ENCODE measurements at regions not wholly inside any gene's neighbourhood (a gene's known extent, or its start where the extent isn't known, plus 50 kb on each side); places are given as distances from the start of the nearest gene placed in this dataset.

- TF ChIP-seq SPI1 (IDR thresholded peaks at IDR 0.05; ENCODE audit: borderline replicate concordance, low read depth) (no peak), REST (IDR thresholded peaks at IDR 0.05; ENCODE audit: insufficient replicate concordance, low read depth) (no peak), POLR2AphosphoS5 (IDR thresholded peaks at IDR 0.05; ENCODE audit: low read depth) (no peak), GABPA (IDR thresholded peaks at IDR 0.05; ENCODE audit: low read depth) (no peak)
- TF ChIP-seq, protein P1, sequence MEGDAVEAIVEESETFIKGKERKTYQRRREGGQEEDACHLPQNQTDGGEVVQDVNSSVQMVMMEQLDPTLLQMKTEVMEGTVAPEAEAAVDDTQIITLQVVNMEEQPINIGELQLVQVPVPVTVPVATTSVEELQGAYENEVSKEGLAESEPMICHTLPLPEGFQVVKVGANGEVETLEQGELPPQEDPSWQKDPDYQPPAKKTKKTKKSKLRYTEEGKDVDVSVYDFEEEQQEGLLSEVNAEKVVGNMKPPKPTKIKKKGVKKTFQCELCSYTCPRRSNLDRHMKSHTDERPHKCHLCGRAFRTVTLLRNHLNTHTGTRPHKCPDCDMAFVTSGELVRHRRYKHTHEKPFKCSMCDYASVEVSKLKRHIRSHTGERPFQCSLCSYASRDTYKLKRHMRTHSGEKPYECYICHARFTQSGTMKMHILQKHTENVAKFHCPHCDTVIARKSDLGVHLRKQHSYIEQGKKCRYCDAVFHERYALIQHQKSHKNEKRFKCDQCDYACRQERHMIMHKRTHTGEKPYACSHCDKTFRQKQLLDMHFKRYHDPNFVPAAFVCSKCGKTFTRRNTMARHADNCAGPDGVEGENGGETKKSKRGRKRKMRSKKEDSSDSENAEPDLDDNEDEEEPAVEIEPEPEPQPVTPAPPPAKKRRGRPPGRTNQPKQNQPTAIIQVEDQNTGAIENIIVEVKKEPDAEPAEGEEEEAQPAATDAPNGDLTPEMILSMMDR (IDR thresholded peaks at IDR 0.05; ENCODE audit: insufficient read depth, low read length) = no peak
- Histone ChIP-seq H3K27me3 (ENCODE audit: insufficient read depth, poor library complexity, severe bottlenecking) (peaks cover 9% of the 10 kb centered on the region), H3K4me3 (replicated peaks; ENCODE audit: insufficient read depth, low read length) (no peak overlapping the region), H3K27ac (replicated peaks) (no peak overlapping the region)
- DNase-seq (ENCODE audit: low read depth in 1 of 2, low spot score in 1 of 2) = no peak
Measured at GRCh38 chr1:90107990-90108389, 113.1 kb downstream of the ZNF326 start.

DNA sequence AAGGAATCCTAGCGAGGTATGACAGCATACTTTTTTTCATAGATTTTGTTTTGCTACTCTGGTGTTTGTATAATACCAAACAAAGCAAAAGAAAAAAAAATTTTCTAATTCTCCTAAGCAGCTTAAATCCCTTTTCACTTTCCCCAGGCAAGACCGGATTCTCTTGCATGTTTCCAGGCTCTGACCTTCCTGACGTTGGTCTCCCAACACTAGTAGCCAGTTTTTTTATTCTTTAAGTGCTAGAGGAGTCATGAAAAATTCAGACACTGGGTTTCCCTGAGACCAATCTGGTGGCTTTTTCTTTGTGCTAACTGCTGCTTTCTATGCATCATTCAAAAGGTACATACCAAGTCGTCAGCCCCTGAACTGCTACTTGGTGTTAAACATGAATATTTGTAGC is 111.4 kb downstream of the ZNF326 start:
- DNase-seq (ENCODE audit: low read depth in 1 of 2, low spot score in 1 of 2) = no peak
- H3K27me3 ChIP-seq (ENCODE audit: insufficient read depth, poor library complexity, severe bottlenecking) = peaks cover 9% of the 10 kb centered on the region

DNA sequence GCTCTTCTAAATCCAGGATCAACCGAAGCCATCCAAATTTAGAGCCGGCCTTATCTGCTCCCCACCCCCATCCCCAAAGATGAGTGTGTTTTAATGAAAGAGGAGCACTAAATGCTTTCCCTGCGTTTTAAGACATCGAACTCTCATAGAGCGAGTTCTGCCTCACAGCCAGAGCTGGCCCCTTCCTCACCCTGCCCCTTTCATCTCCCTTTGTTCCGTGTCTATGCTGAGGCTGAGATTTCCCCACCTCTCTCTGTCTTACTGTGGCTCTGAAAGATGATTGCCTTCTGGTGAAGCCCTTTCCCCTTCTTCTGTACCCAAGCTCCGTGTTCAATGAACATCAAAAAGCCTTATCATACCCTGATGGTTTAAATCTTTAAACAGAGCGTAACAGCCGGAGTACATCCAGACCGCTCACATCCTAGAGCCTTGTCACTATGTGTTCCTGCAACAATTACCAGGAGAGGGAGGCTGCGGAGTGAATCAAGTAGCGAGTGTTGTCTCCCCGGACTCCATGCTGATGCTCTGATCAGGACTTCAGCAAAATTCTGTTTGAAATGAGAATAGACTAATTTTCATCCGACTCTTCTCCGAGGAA is 110.1 kb downstream of the ZNF326 start:
- no peak for TF ChIP-seq GABPA (IDR thresholded peaks at IDR 0.05; ENCODE audit: low read depth)
- TF ChIP-seq, protein P1 (IDR thresholded peaks at IDR 0.05; ENCODE audit: insufficient read depth, low read length) = no peak
- no peak for TF ChIP-seq SPI1 (IDR thresholded peaks at IDR 0.05; ENCODE audit: borderline replicate concordance, low read depth)
- no peak for TF ChIP-seq POLR2AphosphoS5 (IDR thresholded peaks at IDR 0.05; ENCODE audit: low read depth)
- TF ChIP-seq REST (IDR thresholded peaks at IDR 0.05; ENCODE audit: insufficient replicate concordance, low read depth) = no peak
- H3K4me3 ChIP-seq (replicated peaks; ENCODE audit: insufficient read depth, low read length) = no peak overlapping the region
- no peak for DNase-seq (ENCODE audit: low read depth in 1 of 2, low spot score in 1 of 2)

More for the DNA sequence above, 111.4 kb downstream of the ZNF326 start:
- no peak for TF ChIP-seq SPI1 (IDR thresholded peaks at IDR 0.05; ENCODE audit: borderline replicate concordance, low read depth)
- TF ChIP-seq GABPA (IDR thresholded peaks at IDR 0.05; ENCODE audit: low read depth) = no peak
- TF ChIP-seq REST (IDR thresholded peaks at IDR 0.05; ENCODE audit: insufficient replicate concordance, low read depth) = no peak
- TF ChIP-seq POLR2AphosphoS5 (IDR thresholded peaks at IDR 0.05; ENCODE audit: low read depth) = no peak
- TF ChIP-seq, protein P1 (IDR thresholded peaks at IDR 0.05; ENCODE audit: insufficient read depth, low read length) = no peak
- Histone ChIP-seq H3K4me3 (replicated peaks; ENCODE audit: insufficient read depth, low read length) (no peak overlapping the region), H3K27ac (replicated peaks) (no peak overlapping the region)

More for the DNA sequence above, 110.1 kb downstream of the ZNF326 start:
- peaks cover 4% of the 10 kb centered on the region for H3K27me3 ChIP-seq (ENCODE audit: insufficient read depth, poor library complexity, severe bottlenecking)
- no peak overlapping the region for H3K27ac ChIP-seq (replicated peaks)

All from HL-60 (cell line).